DOHH2 (cell line): ENCODE measurements at regions not wholly inside any gene's neighbourhood (a gene's known extent, or its start where the extent isn't known, plus 50 kb on each side); places are given as distances from the start of the nearest gene placed in this dataset.

Experiments
- CTCF ChIP-seq: fragments of 200-600 bp; sonication (generic); IDR thresholded peaks from one replicate; pipeline ENCODE4 v1.5.1; 2014; ENCODE audit warnings: antibody characterized with exemption, mild to moderate bottlenecking, low read depth, low read length; ENCODE audit not compliant: poor library complexity, severe bottlenecking
- EZH2phosphoT487 ChIP-seq: fragments of 200-600 bp; sonication (generic); IDR thresholded peaks from 2 replicates; pipeline ENCODE4 v1.6.1; 2017; ENCODE audit warnings: borderline replicate concordance, mild to moderate bottlenecking, antibody characterized with exemption, low read length, moderate library complexity, mixed read lengths

GRCh38 chr14:39731912-39732311 lies 299.7 kb upstream of the FBXO33 start:
- peak; percentile 81 for TF ChIP-seq CTCF
- no peak for TF ChIP-seq EZH2phosphoT487
